Left ventricle myocardium superior (tissue), 1 donor: ENCODE measurements at regions not wholly inside any gene's neighbourhood (a gene's known extent, or its start where the extent isn't known, plus 50 kb on each side); places are given as distances from the start of the nearest gene placed in this dataset.
"Not testable (repeated sequence)": the region's sequence is repeated elsewhere in the genome, so short reads cannot be mapped to it uniquely, and the experiment has no call there.

Source experiments
- ATAC-seq: fragments of 200-7000 bp; cut with Tn5 transposase; one replicate; pipeline ENCODE4 v1.9.1; 2020; ENCODE audit warnings: mild to moderate bottlenecking, moderate library complexity
- DNase-seq: peaks from one replicate; pipeline ENCODE4 v3.0.0-alpha.2; 2020
- intact Hi-C: fragments of 100-400 bp; cut with micrococcal nuclease; formaldehyde crosslinking; loops from one replicate; pipeline ENCODE4 v1.11.0; 2022
- donor health status: DM: no; HTN: yes; CAD: no; lungs with severe emphysema.

- intact Hi-C loops: no loop called here
- DNase-seq (no peak), ATAC-seq (no peak)
Observed at GRCh38 chr4:173753408-173753807, 223.4 kb upstream of the HAND2 start.

- no peak for DNase-seq
- no peak for ATAC-seq
- intact Hi-C loops: no loop called here
Observed at GRCh38 chr4:173752610-173753230, 222.7 kb upstream of the HAND2 start.

- intact Hi-C loops: loop anchor here (5.0 kb wide), 1 partner anchor 216 kb away; the partner anchor contains the start of gene HAND2
- DNase-seq (no peak), ATAC-seq (peak; percentile 24)
Observed at GRCh38 chr4:173748353-173748752, 218.3 kb upstream of the HAND2 start.

GRCh38 chr4:173747537-173748257 is 217.7 kb upstream of the HAND2 start:
- ATAC-seq (peak; percentile 36), DNase-seq (no peak)
- intact Hi-C loops: loop anchor here (5.0 kb wide), 1 partner anchor 215 kb away; the partner anchor contains the start of gene HAND2

- peak; percentile 70 for ATAC-seq
- no peak for DNase-seq
- intact Hi-C loops: loop anchor here (5.0 kb wide), 1 partner anchor 214 kb away; the partner anchor contains the start of gene HAND2
Observed at GRCh38 chr4:173746424-173746823, 216.4 kb upstream of the HAND2 start.

- ATAC-seq (peak; percentile 92), DNase-seq (no peak)
- intact Hi-C loops: loop anchor here (5.0 kb wide), 1 partner anchor 213 kb away; the partner anchor contains the start of gene HAND2
Observed at GRCh38 chr4:173745765-173746164, 215.7 kb upstream of the HAND2 start.

GRCh38 chr4:173736840-173737239 is 206.8 kb upstream of the HAND2 start:
- intact Hi-C loops: no loop called here
- ATAC-seq (peak; percentile 76), DNase-seq (no peak)

- ATAC-seq (no peak), DNase-seq (no peak)
- intact Hi-C loops: no loop called here
Observed at GRCh38 chr4:173735585-173735984, 205.6 kb upstream of the HAND2 start.

GRCh38 chr4:173735049-173735448 is 205.0 kb upstream of the HAND2 start:
- DNase-seq (no peak), ATAC-seq (no peak)
- intact Hi-C loops: no loop called here

GRCh38 chr4:173731257-173731656 is 201.2 kb upstream of the HAND2 start:
- ATAC-seq: no peak
- intact Hi-C loops: no loop called here
- no peak for DNase-seq

- DNase-seq: no peak
- ATAC-seq: no peak
- intact Hi-C loops: no loop called here
Observed at GRCh38 chr4:173722075-173722474, 192.0 kb upstream of the HAND2 start.

GRCh38 chr4:173718504-173718903 is 188.5 kb upstream of the HAND2 start:
- intact Hi-C loops, DNase-seq, ATAC-seq: not testable (repeated sequence)

- ATAC-seq: no peak
- no peak for DNase-seq
- intact Hi-C loops: no loop called here
Observed at GRCh38 chr4:173717581-173717980, 187.6 kb upstream of the HAND2 start.

GRCh38 chr4:173714456-173714855 is 184.4 kb upstream of the HAND2 start:
- ATAC-seq (no peak), DNase-seq (no peak)
- intact Hi-C loops: no loop called here

GRCh38 chr4:173713026-173713425 is 183.0 kb upstream of the HAND2 start:
- ATAC-seq (no peak), DNase-seq (no peak)
- intact Hi-C loops: no loop called here

- intact Hi-C loops: no loop called here
- no peak for ATAC-seq
- no peak for DNase-seq
Observed at GRCh38 chr4:173707658-173708419, 177.8 kb upstream of the HAND2 start.

GRCh38 chr4:173704201-173704600 is 174.2 kb upstream of the HAND2 start:
- no peak for DNase-seq
- intact Hi-C loops: no loop called here
- no peak for ATAC-seq

GRCh38 chr4:173703021-173703420 is 173.0 kb upstream of the HAND2 start:
- DNase-seq (no peak), ATAC-seq (no peak)
- intact Hi-C loops: no loop called here

GRCh38 chr4:173700650-173701049 is 170.6 kb upstream of the HAND2 start:
- intact Hi-C loops: no loop called here
- ATAC-seq (no peak), DNase-seq (no peak)

GRCh38 chr4:173699841-173700475 is 169.9 kb upstream of the HAND2 start:
- intact Hi-C loops: no loop called here
- ATAC-seq (no peak), DNase-seq (no peak)
